ENCODE measurements at regions not wholly inside any gene's neighbourhood (a gene's known extent, or its start where the extent isn't known, plus 50 kb on each side); places are given as distances from the start of the nearest gene placed in this dataset.

- DNase-seq, result no peak
Measured at GRCh38 chr20:19003366-19004336, 190.1 kb downstream of the SCP2D1 start.

GRCh38 chr20:19004975-19005374, 191.4 kb downstream of the SCP2D1 start:
- no peak for DNase-seq

GRCh38 chr20:19008497-19008896, 194.9 kb downstream of the SCP2D1 start:
- no peak for DNase-seq

- no peak for DNase-seq
Measured at GRCh38 chr20:19009081-19009688, 195.6 kb downstream of the SCP2D1 start.

- DNase-seq, result no peak
Measured at GRCh38 chr20:19012676-19013075, 199.1 kb downstream of the SCP2D1 start.

GRCh38 chr20:19013907-19014306, 198.5 kb upstream of the SLC24A3 start:
- DNase-seq, result no peak

GRCh38 chr20:19015351-19016139, 196.9 kb upstream of the SLC24A3 start:
- DNase-seq, result no peak

- no peak for DNase-seq
Measured at GRCh38 chr20:19016140-19016497, 196.3 kb upstream of the SLC24A3 start.

GRCh38 chr20:19017104-19017690, 195.2 kb upstream of the SLC24A3 start:
- DNase-seq, result no peak

GRCh38 chr20:19018881-19019280, 193.6 kb upstream of the SLC24A3 start:
- DNase-seq, result peak; percentile 21

GRCh38 chr20:19019734-19020364, 192.6 kb upstream of the SLC24A3 start:
- peak; percentile 85 for DNase-seq

GRCh38 chr20:19021406-19022117, 190.9 kb upstream of the SLC24A3 start:
- no peak for DNase-seq

- DNase-seq, result no peak
Measured at GRCh38 chr20:19022118-19022575, 190.3 kb upstream of the SLC24A3 start.

- no peak for DNase-seq
Measured at GRCh38 chr20:19022791-19023448, 189.5 kb upstream of the SLC24A3 start.

GRCh38 chr20:19024296-19025035, 188.0 kb upstream of the SLC24A3 start:
- DNase-seq, result no peak

GRCh38 chr20:19025430-19026120, 186.9 kb upstream of the SLC24A3 start:
- DNase-seq, result no peak

GRCh38 chr20:19026121-19026878, 186.1 kb upstream of the SLC24A3 start:
- DNase-seq, result no peak

GRCh38 chr20:19026901-19027644, 185.4 kb upstream of the SLC24A3 start:
- DNase-seq, result peak; percentile 25
